ENCODE measurements at regions not wholly inside any gene's neighbourhood (a gene's known extent, or its start where the extent isn't known, plus 50 kb on each side); places are given as distances from the start of the nearest gene placed in this dataset.
A peak's percentile ranks its signal among the peaks of the same experiment; 100 is the strongest.

DNA sequence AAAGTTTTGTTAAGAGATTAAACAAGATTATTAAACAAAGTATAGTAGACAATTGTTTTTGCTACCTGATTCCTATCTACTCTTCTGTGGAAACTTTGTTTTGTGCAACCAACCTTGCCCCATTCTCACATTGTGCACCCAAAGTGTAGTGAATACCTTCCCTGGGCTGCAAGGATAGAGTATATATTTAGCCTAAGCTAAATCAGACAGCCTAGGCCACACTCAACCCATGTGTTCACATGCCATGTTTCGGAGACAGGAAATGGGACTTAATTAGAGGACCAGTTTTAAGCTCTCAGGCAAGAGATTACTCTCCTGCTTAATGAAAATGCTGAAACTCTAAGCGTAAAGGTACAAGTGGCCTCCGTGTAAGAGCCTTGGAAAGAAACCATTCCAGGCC is 734.9 kb upstream of the USP15 start:
- 94% methylated on average over 3 of the region's 3 CpGs for WGBS (ENCODE audit: insufficient coverage)
- no peaks in the 10 kb centered on the region for H3K4me1 ChIP-seq (ENCODE audit: control insufficient read depth, insufficient read depth, low read length)
- no peaks in the 10 kb centered on the region for H3K36me3 ChIP-seq (ENCODE audit: control insufficient read depth, insufficient read depth, low read length)
- H3K27me3 ChIP-seq (ENCODE audit: control insufficient read depth, insufficient read depth, low read length), result no peaks in the 10 kb centered on the region
- H3K9me3 ChIP-seq (replicated peaks; ENCODE audit: control insufficient read depth, low read depth, low read length), result no peaks in the 10 kb centered on the region
- H3K27ac ChIP-seq (ENCODE audit: low read length), result no peak overlapping the region
- no peak overlapping the region for H3K4me3 ChIP-seq (ENCODE audit: low read length)
- DNase-seq, result no peak

DNA sequence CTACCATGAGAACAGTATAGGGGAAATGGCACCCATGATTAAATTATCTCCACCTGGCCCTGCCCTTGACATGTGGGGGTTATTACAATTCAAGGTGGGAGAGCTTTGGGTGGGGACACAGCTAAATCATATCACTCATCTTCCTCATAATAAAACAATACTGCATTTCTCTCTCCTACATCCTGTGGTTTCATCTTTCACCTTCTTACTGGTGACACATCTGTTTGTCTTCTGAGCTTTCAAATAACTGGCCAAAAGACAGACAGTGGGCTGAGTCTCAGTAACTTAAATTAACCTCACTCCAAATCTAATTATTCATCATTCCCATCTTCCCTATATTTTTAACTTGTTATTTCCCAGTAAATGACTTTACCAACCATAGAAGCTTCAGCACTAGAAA is 729.7 kb upstream of the USP15 start:
- Histone ChIP-seq H3K36me3 (ENCODE audit: control insufficient read depth, insufficient read depth, low read length) (no peaks in the 10 kb centered on the region), H3K9me3 (replicated peaks; ENCODE audit: control insufficient read depth, low read depth, low read length) (no peaks in the 10 kb centered on the region), H3K4me1 (ENCODE audit: control insufficient read depth, insufficient read depth, low read length) (no peaks in the 10 kb centered on the region), H3K4me3 (ENCODE audit: low read length) (no peak overlapping the region), H3K27me3 (ENCODE audit: control insufficient read depth, insufficient read depth, low read length) (no peaks in the 10 kb centered on the region), H3K27ac (ENCODE audit: low read length) (no peak overlapping the region)
- DNase-seq, result no peak

DNA sequence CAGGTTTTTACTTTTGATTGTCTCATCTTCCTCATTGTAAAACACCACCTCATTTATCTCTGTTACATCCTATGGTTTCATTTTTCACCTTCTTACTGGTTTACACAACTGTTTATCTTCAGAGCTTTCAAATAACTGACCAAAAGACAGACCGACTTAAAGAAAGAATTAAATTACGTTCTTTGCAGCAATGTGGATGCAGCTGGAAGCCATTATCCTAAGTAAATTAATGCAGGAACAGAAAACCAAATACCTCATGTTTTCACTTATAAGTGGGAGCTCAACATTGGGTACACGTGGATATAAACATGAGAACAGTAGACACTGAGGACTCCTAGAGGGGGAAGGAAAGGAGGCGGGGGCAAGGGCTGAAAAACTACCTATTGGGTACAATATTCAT is 729.0 kb upstream of the USP15 start:
- no peaks in the 10 kb centered on the region for H3K9me3 ChIP-seq (replicated peaks; ENCODE audit: control insufficient read depth, low read depth, low read length)
- WGBS (ENCODE audit: insufficient coverage), result no CpG with 5 or more reads among the region's 4 CpGs

DNA sequence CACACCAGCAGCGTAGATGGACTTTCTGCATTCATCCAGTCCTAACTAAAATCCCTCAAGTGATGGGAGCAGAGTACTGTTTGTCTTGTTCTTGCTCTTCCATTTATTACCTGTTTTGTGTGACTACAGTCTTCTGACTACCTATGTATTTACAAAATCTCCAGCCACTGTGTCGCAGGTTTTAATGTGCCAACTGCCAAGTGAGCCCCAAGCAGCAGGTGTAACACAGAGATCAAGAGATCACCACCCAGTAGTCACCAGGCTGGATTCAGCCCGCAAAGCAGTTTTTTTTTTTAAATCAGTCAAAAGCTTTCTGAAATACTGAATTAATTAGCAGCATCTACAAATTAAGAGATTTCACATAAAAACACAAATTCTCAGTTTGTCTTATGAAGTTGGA is 724.1 kb upstream of the USP15 start:
- WGBS (ENCODE audit: insufficient coverage), result 86% methylated on average over 1 of the region's 3 CpGs

More for the DNA sequence above, 729.0 kb upstream of the USP15 start:
- no peak overlapping the region for H3K27ac ChIP-seq (ENCODE audit: low read length)
- no peak for DNase-seq
- H3K4me1 ChIP-seq (ENCODE audit: control insufficient read depth, insufficient read depth, low read length), result no peaks in the 10 kb centered on the region
- no peaks in the 10 kb centered on the region for H3K36me3 ChIP-seq (ENCODE audit: control insufficient read depth, insufficient read depth, low read length)
- H3K4me3 ChIP-seq (ENCODE audit: low read length), result no peak overlapping the region
- no peaks in the 10 kb centered on the region for H3K27me3 ChIP-seq (ENCODE audit: control insufficient read depth, insufficient read depth, low read length)

DNA sequence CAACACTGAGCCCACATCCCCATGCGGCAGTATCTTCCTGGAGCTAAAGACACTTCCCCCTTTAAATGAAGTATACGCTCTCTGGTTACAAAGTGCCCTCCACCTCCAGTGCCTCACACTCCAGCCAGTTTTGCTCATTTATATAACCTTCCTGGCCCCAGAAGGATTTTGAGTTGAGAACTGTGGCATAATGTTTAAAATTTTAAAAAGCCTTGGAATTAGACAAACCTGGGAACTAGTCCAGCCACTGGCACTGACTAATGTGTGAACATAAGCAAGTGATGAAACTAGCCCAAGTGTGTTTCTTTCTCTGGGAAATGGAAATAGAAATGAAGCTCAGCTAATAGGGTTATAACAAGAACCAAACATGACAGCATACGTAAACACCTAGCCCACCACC is 723.7 kb upstream of the USP15 start:
- WGBS (ENCODE audit: insufficient coverage), result 71% methylated on average over 1 of the region's 3 CpGs
- Histone ChIP-seq H3K4me3 (ENCODE audit: low read length) (no peak overlapping the region), H3K4me1 (ENCODE audit: control insufficient read depth, insufficient read depth, low read length) (no peaks in the 10 kb centered on the region), H3K27me3 (ENCODE audit: control insufficient read depth, insufficient read depth, low read length) (no peaks in the 10 kb centered on the region), H3K27ac (ENCODE audit: low read length) (no peak overlapping the region), H3K9me3 (replicated peaks; ENCODE audit: control insufficient read depth, low read depth, low read length) (no peaks in the 10 kb centered on the region), H3K36me3 (ENCODE audit: control insufficient read depth, insufficient read depth, low read length) (no peaks in the 10 kb centered on the region)
- peak; percentile 3 for DNase-seq

More for the DNA sequence above, 724.1 kb upstream of the USP15 start:
- Histone ChIP-seq H3K4me3 (ENCODE audit: low read length) (no peak overlapping the region), H3K9me3 (replicated peaks; ENCODE audit: control insufficient read depth, low read depth, low read length) (no peaks in the 10 kb centered on the region), H3K27me3 (ENCODE audit: control insufficient read depth, insufficient read depth, low read length) (no peaks in the 10 kb centered on the region), H3K27ac (ENCODE audit: low read length) (no peak overlapping the region), H3K36me3 (ENCODE audit: control insufficient read depth, insufficient read depth, low read length) (no peaks in the 10 kb centered on the region), H3K4me1 (ENCODE audit: control insufficient read depth, insufficient read depth, low read length) (no peaks in the 10 kb centered on the region)
- DNase-seq, result no peak

DNA sequence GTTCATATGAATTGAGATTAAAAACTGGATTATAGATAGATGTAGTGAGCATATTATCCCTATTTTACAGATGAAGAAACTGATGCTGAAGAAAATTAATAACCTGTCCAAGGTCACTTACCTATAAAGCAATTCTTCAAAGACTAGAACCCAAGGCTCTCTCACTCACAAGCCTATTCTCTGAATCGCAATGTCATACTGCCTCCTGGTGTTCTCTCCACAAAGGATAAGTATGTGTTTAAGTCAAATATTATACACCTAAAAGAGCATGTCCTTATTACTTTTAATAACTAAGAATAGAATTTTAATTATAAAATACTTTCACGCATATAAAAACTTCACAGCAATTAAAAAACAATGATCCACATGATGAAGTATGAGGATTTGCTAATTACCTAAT is 721.3 kb upstream of the USP15 start:
- Histone ChIP-seq H3K27ac (ENCODE audit: low read length) (no peak overlapping the region), H3K27me3 (ENCODE audit: control insufficient read depth, insufficient read depth, low read length) (no peaks in the 10 kb centered on the region), H3K9me3 (replicated peaks; ENCODE audit: control insufficient read depth, low read depth, low read length) (no peaks in the 10 kb centered on the region), H3K4me1 (ENCODE audit: control insufficient read depth, insufficient read depth, low read length) (no peaks in the 10 kb centered on the region), H3K36me3 (ENCODE audit: control insufficient read depth, insufficient read depth, low read length) (no peaks in the 10 kb centered on the region), H3K4me3 (ENCODE audit: low read length) (no peak overlapping the region)
- DNase-seq, result no peak
- no CpG with 5 or more reads among the region's 2 CpGs for WGBS (ENCODE audit: insufficient coverage)

DNA sequence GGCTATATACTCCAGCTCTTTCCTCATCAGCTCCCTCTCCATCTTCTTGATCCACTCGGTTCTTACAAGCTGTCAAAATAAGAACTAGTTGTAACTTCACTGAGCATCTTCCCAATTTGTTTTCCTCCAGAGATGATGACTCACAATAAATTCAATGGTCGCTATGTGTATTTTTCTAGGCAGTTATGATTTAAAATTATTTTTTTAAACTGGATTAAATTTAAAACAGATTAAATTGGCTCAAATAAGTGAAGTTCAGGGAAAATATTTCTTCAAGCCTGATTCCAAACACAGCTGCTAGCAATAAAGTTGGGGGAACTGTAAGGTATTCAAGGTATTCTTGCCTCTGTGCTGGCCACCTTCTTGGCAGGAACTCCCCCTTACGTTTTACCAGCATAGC is 717.7 kb upstream of the USP15 start:
- Histone ChIP-seq H3K4me1 (ENCODE audit: control insufficient read depth, insufficient read depth, low read length) (no peaks in the 10 kb centered on the region), H3K27ac (ENCODE audit: low read length) (no peak overlapping the region), H3K36me3 (ENCODE audit: control insufficient read depth, insufficient read depth, low read length) (no peaks in the 10 kb centered on the region), H3K27me3 (ENCODE audit: control insufficient read depth, insufficient read depth, low read length) (no peaks in the 10 kb centered on the region), H3K9me3 (replicated peaks; ENCODE audit: control insufficient read depth, low read depth, low read length) (no peaks in the 10 kb centered on the region), H3K4me3 (ENCODE audit: low read length) (no peak overlapping the region)
- WGBS (ENCODE audit: insufficient coverage), result 36% methylated on average over 1 of the region's 3 CpGs
- DNase-seq, result peak; percentile 55

DNA sequence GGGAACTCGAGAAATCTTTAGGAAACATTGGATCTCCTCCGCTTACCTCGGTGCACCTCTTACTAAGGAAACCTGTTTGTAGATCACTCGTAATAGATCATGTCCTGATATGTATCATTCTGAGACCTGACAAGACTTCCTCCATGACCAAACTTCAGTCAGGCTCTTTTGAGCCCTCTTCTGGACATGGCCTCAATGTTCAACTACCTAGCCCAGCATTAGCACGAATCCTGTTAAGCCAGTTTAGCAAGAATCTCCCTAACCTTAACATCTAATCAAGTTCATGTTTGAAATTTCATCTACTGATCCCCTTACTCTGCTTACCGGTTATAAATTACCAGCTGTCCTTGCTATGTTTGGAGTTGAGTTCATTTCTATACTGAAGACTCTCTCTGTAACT is 713.9 kb upstream of the USP15 start:
- Histone ChIP-seq H3K4me3 (ENCODE audit: low read length) (no peak overlapping the region), H3K27ac (ENCODE audit: low read length) (no peak overlapping the region), H3K4me1 (ENCODE audit: control insufficient read depth, insufficient read depth, low read length) (no peaks in the 10 kb centered on the region), H3K9me3 (replicated peaks; ENCODE audit: control insufficient read depth, low read depth, low read length) (no peaks in the 10 kb centered on the region), H3K27me3 (ENCODE audit: control insufficient read depth, insufficient read depth, low read length) (no peaks in the 10 kb centered on the region), H3K36me3 (ENCODE audit: control insufficient read depth, insufficient read depth, low read length) (no peaks in the 10 kb centered on the region)
- DNase-seq, result no peak
- 96% methylated on average over 4 of the region's 6 CpGs for WGBS (ENCODE audit: insufficient coverage)

DNA sequence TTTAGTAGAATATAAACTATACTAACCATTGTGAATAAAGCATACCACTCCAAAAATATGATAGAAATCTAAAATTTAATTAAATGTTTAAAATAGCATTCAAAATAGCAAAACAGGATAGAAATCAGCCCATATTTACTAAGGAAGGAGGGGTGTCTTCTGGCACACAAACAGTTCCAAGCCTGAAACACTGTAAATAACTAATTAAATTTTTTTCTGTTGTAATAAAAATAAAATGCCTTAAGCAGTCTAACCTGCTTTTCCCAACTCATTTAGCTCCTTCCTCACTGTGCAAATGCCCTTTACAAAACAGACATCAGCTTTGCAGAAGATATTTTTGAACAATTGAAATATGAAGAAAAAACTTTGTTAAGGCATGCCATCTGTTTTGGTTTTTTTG is 707.1 kb upstream of the USP15 start:
- Histone ChIP-seq H3K27ac (ENCODE audit: low read length) (no peak overlapping the region), H3K4me1 (ENCODE audit: control insufficient read depth, insufficient read depth, low read length) (no peaks in the 10 kb centered on the region), H3K9me3 (replicated peaks; ENCODE audit: control insufficient read depth, low read depth, low read length) (no peaks in the 10 kb centered on the region), H3K27me3 (ENCODE audit: control insufficient read depth, insufficient read depth, low read length) (no peaks in the 10 kb centered on the region), H3K36me3 (ENCODE audit: control insufficient read depth, insufficient read depth, low read length) (no peaks in the 10 kb centered on the region), H3K4me3 (ENCODE audit: low read length) (no peak overlapping the region)
- DNase-seq, result no peak

DNA sequence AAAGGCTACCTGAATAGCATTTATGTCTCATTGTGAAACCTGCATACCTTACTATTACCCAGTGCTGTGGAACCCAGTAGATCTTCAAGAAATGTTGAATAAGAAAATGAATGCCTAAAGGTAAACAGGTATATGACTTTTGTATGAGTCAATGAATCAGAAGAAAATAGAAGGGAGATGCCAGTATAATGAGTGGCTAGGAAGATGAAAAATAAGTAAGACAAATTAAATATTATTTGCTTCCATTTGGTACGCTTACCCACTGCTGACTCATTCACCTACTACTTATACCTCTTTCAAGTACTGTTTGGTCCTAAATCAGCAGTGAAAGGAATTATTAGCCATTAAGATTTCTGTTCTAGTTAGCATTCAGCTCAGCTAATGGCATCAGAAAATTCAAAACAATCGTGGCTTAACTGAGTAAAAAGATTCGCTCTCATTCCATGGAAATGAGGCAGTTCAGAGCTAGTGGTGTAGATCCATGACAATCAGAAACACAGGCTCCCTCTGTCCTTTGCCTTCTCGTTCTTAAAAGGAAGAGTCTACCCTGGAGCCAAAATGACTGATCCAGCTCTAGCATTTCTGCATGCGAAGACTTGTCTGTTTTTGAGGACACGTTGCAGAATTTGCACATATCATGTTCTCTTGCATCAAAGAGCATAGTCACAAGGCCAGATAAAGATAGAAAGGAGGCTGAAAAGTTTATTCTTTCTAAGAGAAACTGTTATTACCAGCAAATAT is 705.8 kb upstream of the USP15 start:
- WGBS (ENCODE audit: insufficient coverage), result 87% methylated on average over 5 of the region's 6 CpGs
- Histone ChIP-seq H3K27me3 (ENCODE audit: control insufficient read depth, insufficient read depth, low read length) (no peaks in the 10 kb centered on the region), H3K27ac (ENCODE audit: low read length) (no peak overlapping the region), H3K4me3 (ENCODE audit: low read length) (no peak overlapping the region), H3K4me1 (ENCODE audit: control insufficient read depth, insufficient read depth, low read length) (no peaks in the 10 kb centered on the region), H3K9me3 (replicated peaks; ENCODE audit: control insufficient read depth, low read depth, low read length) (no peaks in the 10 kb centered on the region), H3K36me3 (ENCODE audit: control insufficient read depth, insufficient read depth, low read length) (no peaks in the 10 kb centered on the region)
- no peak for DNase-seq

All from muscle of leg (tissue), 3 donors.